ENCODE measurements at regions not wholly inside any gene's neighbourhood (a gene's known extent, or its start where the extent isn't known, plus 50 kb on each side); places are given as distances from the start of the nearest gene placed in this dataset.

DNA sequence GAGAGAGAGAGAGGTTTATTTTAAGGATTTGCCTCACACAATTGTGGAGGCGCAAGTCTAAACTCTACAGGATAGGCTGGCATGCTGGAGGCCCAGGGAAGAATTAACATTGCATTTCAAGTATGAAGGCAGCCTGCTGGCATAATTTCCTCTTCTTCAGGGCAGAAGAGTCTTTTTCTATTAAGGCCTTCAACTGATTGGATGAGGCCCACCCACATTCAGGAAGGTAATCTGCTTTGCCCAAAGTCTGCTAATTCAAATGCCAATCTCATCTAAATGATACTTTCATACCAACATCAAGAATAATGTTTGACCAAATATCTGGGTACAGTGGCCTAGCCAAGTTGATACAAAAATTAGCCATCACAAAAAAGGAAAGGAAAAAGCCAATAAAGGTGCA, 258.1 kb upstream of the MDFIC2 start:
- H3K9me3 ChIP-seq (ENCODE audit: low read length) = no peaks in the 10 kb centered on the region
- no peak overlapping the region for H3K4me3 ChIP-seq (ENCODE audit: low read length)
- no peaks in the 10 kb centered on the region for H4K20me1 ChIP-seq (ENCODE audit: insufficient read depth)
- H3K36me3 ChIP-seq (ENCODE audit: insufficient read depth, low read length) = no peaks in the 10 kb centered on the region
- no peaks in the 10 kb centered on the region for H3F3A ChIP-seq (ENCODE audit: insufficient read depth, low read length, poor library complexity, severe bottlenecking)
- no peak overlapping the region for H3K27ac ChIP-seq (ENCODE audit: low read length)
- H3K27me3 ChIP-seq (ENCODE audit: insufficient read depth, low read depth, low read length) = no peaks in the 10 kb centered on the region
- H3K9ac ChIP-seq (ENCODE audit: low read length) = no peak overlapping the region
- H3K4me2 ChIP-seq (ENCODE audit: low read length) = no peak overlapping the region
- no peaks in the 10 kb centered on the region for H3K79me2 ChIP-seq (replicated peaks; ENCODE audit: insufficient read depth, low read length)
- TF ChIP-seq TAF1 (IDR thresholded peaks at IDR 0.05; ENCODE audit: low read depth) (no peak), EP300 (conservative IDR thresholded peaks at IDR 0.05; ENCODE audit: poor library complexity, severe bottlenecking) (no peak), RAD21 (conservative IDR thresholded peaks at IDR 0.05) (no peak), EZH2 (IDR thresholded peaks at IDR 0.05; ENCODE audit: borderline replicate concordance, insufficient read depth, low read length, poor library complexity, severe bottlenecking) (no peak)
- TF ChIP-seq, protein P1, sequence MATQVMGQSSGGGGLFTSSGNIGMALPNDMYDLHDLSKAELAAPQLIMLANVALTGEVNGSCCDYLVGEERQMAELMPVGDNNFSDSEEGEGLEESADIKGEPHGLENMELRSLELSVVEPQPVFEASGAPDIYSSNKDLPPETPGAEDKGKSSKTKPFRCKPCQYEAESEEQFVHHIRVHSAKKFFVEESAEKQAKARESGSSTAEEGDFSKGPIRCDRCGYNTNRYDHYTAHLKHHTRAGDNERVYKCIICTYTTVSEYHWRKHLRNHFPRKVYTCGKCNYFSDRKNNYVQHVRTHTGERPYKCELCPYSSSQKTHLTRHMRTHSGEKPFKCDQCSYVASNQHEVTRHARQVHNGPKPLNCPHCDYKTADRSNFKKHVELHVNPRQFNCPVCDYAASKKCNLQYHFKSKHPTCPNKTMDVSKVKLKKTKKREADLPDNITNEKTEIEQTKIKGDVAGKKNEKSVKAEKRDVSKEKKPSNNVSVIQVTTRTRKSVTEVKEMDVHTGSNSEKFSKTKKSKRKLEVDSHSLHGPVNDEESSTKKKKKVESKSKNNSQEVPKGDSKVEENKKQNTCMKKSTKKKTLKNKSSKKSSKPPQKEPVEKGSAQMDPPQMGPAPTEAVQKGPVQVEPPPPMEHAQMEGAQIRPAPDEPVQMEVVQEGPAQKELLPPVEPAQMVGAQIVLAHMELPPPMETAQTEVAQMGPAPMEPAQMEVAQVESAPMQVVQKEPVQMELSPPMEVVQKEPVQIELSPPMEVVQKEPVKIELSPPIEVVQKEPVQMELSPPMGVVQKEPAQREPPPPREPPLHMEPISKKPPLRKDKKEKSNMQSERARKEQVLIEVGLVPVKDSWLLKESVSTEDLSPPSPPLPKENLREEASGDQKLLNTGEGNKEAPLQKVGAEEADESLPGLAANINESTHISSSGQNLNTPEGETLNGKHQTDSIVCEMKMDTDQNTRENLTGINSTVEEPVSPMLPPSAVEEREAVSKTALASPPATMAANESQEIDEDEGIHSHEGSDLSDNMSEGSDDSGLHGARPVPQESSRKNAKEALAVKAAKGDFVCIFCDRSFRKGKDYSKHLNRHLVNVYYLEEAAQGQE (IDR thresholded peaks at IDR 0.05; ENCODE audit: borderline replicate concordance) = no peak
- no peak overlapping the region for H2AFZ ChIP-seq (ENCODE audit: low read depth, low read length)
- H3K9me2 ChIP-seq (ENCODE audit: insufficient read depth, low read length) = no peaks in the 10 kb centered on the region

DNA sequence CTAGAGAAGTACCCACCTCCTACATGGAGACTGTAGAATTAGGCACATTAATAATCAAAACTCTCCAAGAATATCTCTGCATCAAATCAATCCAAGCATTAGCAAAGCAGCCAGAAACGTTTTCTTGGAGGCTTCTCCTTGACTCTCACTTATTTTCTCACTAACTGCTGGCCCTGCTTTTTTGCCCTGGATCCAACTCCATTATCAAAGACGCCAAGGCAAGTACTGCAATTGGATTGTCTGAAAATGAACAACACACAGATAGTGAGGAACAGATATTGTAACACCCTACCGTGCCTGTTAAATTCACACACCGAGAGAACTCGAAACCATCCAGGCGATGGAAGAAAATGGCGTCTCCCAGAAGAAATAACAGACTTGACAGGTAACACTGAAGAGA, 256.2 kb upstream of the MDFIC2 start:
- no peak for TF ChIP-seq MXI1 (conservative IDR thresholded peaks at IDR 0.05; ENCODE audit: poor library complexity, severe bottlenecking)
- no peak for TF ChIP-seq SMC3 (conservative IDR thresholded peaks at IDR 0.05; ENCODE audit: poor library complexity)
- TF ChIP-seq, protein P1 (IDR thresholded peaks at IDR 0.05; ENCODE audit: borderline replicate concordance) = no peak
- no peak for TF ChIP-seq EP300 (conservative IDR thresholded peaks at IDR 0.05; ENCODE audit: poor library complexity, severe bottlenecking)
- no peak for TF ChIP-seq POLR2AphosphoS5 (IDR thresholded peaks at IDR 0.05)
- TF ChIP-seq, protein P2, sequence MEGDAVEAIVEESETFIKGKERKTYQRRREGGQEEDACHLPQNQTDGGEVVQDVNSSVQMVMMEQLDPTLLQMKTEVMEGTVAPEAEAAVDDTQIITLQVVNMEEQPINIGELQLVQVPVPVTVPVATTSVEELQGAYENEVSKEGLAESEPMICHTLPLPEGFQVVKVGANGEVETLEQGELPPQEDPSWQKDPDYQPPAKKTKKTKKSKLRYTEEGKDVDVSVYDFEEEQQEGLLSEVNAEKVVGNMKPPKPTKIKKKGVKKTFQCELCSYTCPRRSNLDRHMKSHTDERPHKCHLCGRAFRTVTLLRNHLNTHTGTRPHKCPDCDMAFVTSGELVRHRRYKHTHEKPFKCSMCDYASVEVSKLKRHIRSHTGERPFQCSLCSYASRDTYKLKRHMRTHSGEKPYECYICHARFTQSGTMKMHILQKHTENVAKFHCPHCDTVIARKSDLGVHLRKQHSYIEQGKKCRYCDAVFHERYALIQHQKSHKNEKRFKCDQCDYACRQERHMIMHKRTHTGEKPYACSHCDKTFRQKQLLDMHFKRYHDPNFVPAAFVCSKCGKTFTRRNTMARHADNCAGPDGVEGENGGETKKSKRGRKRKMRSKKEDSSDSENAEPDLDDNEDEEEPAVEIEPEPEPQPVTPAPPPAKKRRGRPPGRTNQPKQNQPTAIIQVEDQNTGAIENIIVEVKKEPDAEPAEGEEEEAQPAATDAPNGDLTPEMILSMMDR (IDR thresholded peaks at IDR 0.05; ENCODE audit: poor library complexity, severe bottlenecking) = no peak
- TF ChIP-seq RAD21 (conservative IDR thresholded peaks at IDR 0.05) = no peak
- no peak for TF ChIP-seq TAF1 (IDR thresholded peaks at IDR 0.05; ENCODE audit: low read depth)
- no peak for TF ChIP-seq EZH2 (IDR thresholded peaks at IDR 0.05; ENCODE audit: borderline replicate concordance, insufficient read depth, low read length, poor library complexity, severe bottlenecking)
- no peaks in the 10 kb centered on the region for H3K36me3 ChIP-seq (ENCODE audit: insufficient read depth, low read length)
- no peak overlapping the region for H2AFZ ChIP-seq (ENCODE audit: low read depth, low read length)
- no peak overlapping the region for H3K4me3 ChIP-seq (ENCODE audit: low read length)
- no peak overlapping the region for H3K27ac ChIP-seq (ENCODE audit: low read length)
- H3K9me2 ChIP-seq (ENCODE audit: insufficient read depth, low read length) = no peaks in the 10 kb centered on the region
- no peaks in the 10 kb centered on the region for H3F3A ChIP-seq (ENCODE audit: insufficient read depth, low read length, poor library complexity, severe bottlenecking)
- no peak overlapping the region for H3K9ac ChIP-seq (ENCODE audit: low read length)
- no peaks in the 10 kb centered on the region for H3K27me3 ChIP-seq (ENCODE audit: insufficient read depth, low read depth, low read length)
- H4K20me1 ChIP-seq (ENCODE audit: insufficient read depth) = no peaks in the 10 kb centered on the region
- no peak overlapping the region for H3K4me2 ChIP-seq (ENCODE audit: low read length)
- no peaks in the 10 kb centered on the region for H3K9me3 ChIP-seq (ENCODE audit: low read length)
- no peaks in the 10 kb centered on the region for H3K79me2 ChIP-seq (replicated peaks; ENCODE audit: insufficient read depth, low read length)

Measured in neural cell (in vitro differentiated cells).